Activated naive CD4-positive, alpha-beta T cell treated with anti-CD3 and anti-CD28 coated beads, Interleukin-2, amount 50 U/mL, for 16 hours (primary cell): ENCODE measurements at regions not wholly inside any gene's neighbourhood (a gene's known extent, or its start where the extent isn't known, plus 50 kb on each side); places are given as distances from the start of the nearest gene placed in this dataset.

Source experiments
- DNase-seq: peaks from one replicate; pipeline ENCODE4 v3.0.0-alpha.2; 2020

- no peak for DNase-seq
Observed at GRCh38 chr11:113553235-113553634, 78.0 kb upstream of the DRD2 start.

- DNase-seq: no peak
Observed at GRCh38 chr11:113552271-113552670, 77.1 kb upstream of the DRD2 start.

DNA sequence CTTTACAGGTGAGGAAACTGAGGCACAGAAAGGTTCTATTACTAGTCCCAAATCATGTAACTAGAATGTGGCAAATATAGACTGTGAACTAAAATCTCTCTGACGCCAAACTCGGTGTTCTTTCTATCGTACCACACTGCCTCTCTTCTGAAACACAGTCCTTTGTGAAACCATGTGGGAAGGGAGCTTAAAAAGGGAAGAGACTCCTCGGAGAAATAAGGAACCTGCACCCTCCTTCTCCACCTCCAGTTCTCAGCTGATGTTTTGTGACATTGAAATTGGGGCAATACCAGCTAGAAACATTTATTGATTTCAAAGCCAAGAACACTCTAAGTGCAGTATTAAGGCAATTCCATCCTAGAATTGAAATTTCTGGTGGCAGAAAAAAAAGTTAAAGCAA, 76.4 kb upstream of the DRD2 start:
- DNase-seq: no peak

DNA sequence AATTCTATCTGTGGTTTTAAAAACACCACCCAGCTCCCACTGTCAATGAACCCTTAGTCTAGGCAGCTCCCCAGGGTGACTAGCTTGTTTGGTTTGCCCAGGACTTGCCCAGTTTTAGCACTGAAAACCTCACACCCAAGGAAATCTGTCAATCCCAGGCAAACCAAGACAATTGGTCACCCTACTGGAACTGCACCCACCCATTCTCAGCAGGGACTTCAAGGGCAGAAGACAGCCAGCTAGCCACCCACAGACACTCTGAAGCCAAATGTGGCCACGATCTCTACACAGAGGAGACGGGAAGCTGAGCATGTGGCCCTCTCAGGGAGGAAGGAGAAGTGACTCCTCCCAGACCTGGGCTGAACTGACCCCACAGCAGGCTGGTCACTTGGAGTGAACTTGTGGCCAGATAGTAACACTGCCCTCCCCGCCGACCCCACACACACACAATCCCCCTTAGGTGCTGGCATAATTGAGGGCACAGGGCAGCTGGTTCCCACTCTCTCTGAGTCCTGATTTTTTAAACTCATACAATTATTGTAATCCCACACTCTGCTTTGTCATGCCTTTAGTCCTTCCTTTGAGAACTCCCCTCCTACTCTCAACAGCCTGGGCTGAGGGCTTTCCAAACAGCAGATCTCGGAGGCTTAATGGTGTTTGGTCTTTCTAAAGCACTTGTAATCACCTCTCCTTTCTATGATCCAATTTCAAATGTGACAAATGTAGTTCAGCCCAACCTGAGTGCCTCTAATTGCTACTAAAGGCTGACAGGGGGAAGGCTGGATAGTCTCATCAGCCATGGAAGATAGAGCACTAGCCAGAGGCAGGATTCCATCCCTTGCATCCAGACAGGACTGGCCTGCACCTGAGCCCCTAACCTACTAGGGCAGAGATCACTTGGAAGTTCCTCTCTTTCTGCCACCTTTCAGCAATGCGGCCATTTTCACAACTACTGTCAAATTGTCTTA, 74.7 kb upstream of the DRD2 start:
- DNase-seq: no peak

- DNase-seq: no peak
Observed at GRCh38 chr11:113549061-113549460, 73.9 kb upstream of the DRD2 start.

- DNase-seq: no peak
Observed at GRCh38 chr11:113547739-113548138, 72.5 kb upstream of the DRD2 start.

DNA sequence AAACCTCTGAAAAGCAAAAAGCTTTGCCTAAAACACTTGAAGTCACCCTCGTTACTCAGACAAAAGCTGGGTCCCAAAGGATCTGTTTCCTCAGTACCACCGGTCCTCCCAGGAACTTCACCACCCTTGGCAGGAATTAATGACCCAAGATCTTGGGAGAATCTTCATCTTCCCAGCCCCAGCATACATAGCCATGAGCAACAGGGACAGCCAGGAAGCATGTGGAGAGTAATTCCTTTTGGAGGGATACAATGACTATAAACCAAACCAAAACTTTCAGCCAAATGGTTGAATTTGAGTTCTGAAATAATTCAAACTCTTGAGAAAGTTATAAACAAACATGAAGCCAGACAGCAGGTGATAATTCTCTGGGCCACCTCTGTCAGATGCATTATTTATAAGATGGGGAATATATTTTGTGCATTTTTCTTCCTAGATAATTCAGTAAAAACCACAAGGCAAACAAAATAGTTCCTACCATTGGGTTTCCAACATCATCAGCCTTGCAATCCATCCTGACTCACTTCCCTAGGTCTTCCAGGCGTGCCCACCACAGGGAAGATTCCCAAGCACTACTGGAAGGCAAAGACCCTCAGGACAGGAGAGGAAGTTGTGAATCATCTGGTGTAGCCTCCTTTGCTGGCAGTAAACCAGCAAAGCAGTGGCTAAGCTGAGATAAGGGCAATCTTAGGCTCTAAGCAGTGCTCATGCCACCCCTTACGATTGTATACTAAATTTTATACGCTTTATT, 71.7 kb upstream of the DRD2 start:
- DNase-seq: no peak

- DNase-seq: no peak
Observed at GRCh38 chr11:113542420-113542819, 67.2 kb upstream of the DRD2 start.

GRCh38 chr11:113540416-113541330, 65.5 kb upstream of the DRD2 start:
- DNase-seq: no peak

- DNase-seq: no peak
Observed at GRCh38 chr11:113538451-113539412, 63.5 kb upstream of the DRD2 start.

DNA sequence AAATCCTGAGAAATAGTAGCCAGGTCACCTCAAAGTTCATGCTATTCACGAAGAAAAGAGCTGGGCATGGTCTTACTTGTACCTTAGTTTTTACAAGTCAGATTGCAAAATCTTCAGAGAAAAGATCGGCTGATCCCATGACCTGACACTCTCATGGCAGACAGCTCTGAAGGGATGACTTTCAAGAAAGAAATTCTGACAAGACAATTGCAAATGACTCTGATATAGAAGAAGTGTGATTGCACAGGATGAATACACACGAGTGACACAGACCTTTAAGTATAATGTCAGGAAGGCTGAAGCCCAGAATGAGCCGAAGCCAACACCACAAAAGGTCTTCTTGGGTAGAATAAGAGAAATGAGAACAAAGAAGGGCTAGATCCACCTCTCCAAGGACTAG, 59.4 kb upstream of the DRD2 start:
- DNase-seq: no peak

GRCh38 chr11:113533425-113533698, 58.2 kb upstream of the DRD2 start:
- DNase-seq: no peak

DNA sequence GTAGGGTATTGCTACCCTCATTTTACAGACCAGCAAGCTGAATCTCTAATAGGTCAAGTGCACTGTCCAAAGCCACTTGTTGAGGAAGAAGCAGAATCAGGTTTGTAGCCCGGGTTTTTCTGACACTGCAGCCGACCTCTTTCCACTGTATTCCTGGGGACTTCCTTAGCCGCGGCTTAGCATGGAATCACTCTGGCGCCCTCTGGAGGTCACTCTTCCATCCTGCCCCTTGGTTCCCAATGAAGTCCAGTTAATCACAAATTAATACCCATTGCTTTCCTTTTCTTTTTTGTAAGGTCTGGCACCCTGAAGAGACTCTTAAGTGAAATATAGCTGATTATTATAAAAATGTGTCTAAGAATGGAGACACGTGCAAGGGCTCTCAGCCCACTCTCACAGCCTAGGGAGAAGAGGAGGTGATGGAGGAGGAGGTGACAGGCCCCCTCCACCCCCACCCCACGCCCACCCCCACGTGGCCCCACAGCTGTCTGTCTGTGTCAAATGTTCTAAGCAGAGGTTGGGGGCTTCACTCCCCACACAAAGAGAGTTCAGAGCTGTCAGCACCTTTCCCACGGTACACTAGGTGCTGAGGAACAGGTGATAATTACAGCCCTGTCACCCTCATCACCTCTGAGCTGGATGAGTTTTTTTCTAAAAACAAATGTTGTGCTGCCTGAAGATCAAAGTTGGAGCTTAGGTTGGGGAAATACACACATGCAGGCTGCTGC, 57.7 kb upstream of the DRD2 start:
- DNase-seq: peak; percentile 38

- no peak for DNase-seq
Observed at GRCh38 chr11:113531575-113532451, 56.6 kb upstream of the DRD2 start.

DNA sequence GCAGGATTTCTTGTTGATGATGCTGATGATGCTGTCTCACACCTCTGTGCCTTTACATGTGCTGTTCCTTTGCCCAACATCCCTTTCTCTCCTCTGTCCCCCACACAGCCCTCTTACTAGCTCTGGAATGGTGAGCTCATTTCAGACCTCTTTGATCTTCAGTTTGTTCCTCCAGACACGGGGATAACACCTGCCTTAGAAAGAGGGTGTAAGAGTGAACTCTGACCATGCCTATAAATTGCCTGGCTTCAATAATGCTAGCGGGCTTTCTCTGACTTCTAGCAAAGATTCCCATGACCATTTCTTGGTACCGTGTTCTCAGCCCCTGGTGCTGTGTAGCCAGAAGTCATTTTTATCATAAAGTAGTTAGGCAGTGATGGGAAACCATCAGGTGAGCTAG, 55.9 kb upstream of the DRD2 start:
- DNase-seq: no peak

DNA sequence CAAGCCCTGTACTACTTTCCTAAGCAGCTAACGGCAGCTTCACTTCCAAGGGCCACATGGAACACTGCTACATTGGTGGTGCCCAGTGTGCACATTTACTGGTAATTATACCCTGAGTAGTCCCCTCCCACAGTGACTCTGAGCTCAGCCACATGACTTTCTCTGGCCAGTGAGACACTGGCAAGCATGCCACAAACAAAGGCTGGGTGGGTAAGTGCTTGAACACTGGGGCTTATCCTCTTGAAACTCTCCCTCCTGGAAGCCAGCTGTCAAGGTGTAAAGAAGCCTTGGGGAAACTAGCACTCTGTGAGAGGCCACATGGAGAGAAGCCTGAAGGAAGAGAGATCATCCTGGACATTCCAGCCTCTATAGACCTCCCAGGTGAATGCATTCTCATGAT, 54.4 kb upstream of the DRD2 start:
- no peak for DNase-seq

- DNase-seq: no peak
Observed at GRCh38 chr11:113528982-113529381, 53.8 kb upstream of the DRD2 start.

GRCh38 chr11:113526521-113526920, 51.3 kb upstream of the DRD2 start:
- DNase-seq: no peak
